ENCODE measurements at regions not wholly inside any gene's neighbourhood (a gene's known extent, or its start where the extent isn't known, plus 50 kb on each side); places are given as distances from the start of the nearest gene placed in this dataset.

GRCh38 chr12:31207799-31208465, 118.0 kb downstream of the SINHCAF start:
- Mint-ChIP-seq H3K4me3 (ENCODE audit: unreplicated experiment) (no peak overlapping the region), H3K27ac (ENCODE audit: unreplicated experiment) (no peak overlapping the region), H3K27me3 (ENCODE audit: unreplicated experiment) (no peaks in the 10 kb centered on the region), H3K9me3 (ENCODE audit: unreplicated experiment) (no peaks in the 10 kb centered on the region), H3K4me1 (ENCODE audit: low read depth, unreplicated experiment) (peaks cover 5% of the 10 kb centered on the region), H3K36me3 (ENCODE audit: unreplicated experiment) (no peaks in the 10 kb centered on the region)
- TF ChIP-seq CTCF (IDR thresholded peaks at IDR 0.05; ENCODE audit: partially characterized antibody, unreplicated experiment): no peak
- no peak for DNase-seq

DNA sequence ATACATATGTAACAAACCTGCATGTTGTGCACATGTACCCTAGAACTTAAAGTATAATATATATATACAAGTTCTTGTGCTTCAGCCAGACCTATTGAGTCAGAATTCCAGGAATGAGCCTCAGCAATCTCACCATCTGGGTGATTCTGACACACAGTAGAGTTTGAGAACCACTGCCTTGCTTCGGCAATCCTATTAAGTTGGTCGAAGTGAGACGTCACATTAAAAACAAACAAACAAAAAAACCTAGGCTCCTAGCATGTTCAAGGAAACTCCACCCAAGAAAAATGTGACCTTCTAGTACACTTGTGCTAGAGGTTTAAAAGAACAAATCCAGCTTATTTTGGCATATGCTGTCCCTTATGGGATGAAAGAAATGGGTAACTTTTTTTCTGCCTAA, 115.8 kb downstream of the SINHCAF start:
- Mint-ChIP-seq H3K4me1 (ENCODE audit: low read depth, unreplicated experiment) (peaks cover 1% of the 10 kb centered on the region), H3K4me3 (ENCODE audit: unreplicated experiment) (no peak overlapping the region), H3K36me3 (ENCODE audit: unreplicated experiment) (no peaks in the 10 kb centered on the region), H3K9me3 (ENCODE audit: unreplicated experiment) (no peaks in the 10 kb centered on the region), H3K27me3 (ENCODE audit: unreplicated experiment) (peaks cover 2% of the 10 kb centered on the region), H3K27ac (ENCODE audit: unreplicated experiment) (no peak overlapping the region)
- TF ChIP-seq CTCF (IDR thresholded peaks at IDR 0.05; ENCODE audit: partially characterized antibody, unreplicated experiment): no peak
- no peak for DNase-seq

- Mint-ChIP-seq H3K36me3 (ENCODE audit: unreplicated experiment) (no peaks in the 10 kb centered on the region), H3K4me1 (ENCODE audit: low read depth, unreplicated experiment) (no peaks in the 10 kb centered on the region), H3K27me3 (ENCODE audit: unreplicated experiment) (peaks cover 2% of the 10 kb centered on the region), H3K4me3 (ENCODE audit: unreplicated experiment) (no peak overlapping the region), H3K27ac (ENCODE audit: unreplicated experiment) (no peak overlapping the region), H3K9me3 (ENCODE audit: unreplicated experiment) (no peaks in the 10 kb centered on the region)
- no peak for TF ChIP-seq CTCF (IDR thresholded peaks at IDR 0.05; ENCODE audit: partially characterized antibody, unreplicated experiment)
- no peak for DNase-seq
These were observed 115.4 kb downstream of the SINHCAF start for GRCh38 chr12:31210541-31210940.

DNA sequence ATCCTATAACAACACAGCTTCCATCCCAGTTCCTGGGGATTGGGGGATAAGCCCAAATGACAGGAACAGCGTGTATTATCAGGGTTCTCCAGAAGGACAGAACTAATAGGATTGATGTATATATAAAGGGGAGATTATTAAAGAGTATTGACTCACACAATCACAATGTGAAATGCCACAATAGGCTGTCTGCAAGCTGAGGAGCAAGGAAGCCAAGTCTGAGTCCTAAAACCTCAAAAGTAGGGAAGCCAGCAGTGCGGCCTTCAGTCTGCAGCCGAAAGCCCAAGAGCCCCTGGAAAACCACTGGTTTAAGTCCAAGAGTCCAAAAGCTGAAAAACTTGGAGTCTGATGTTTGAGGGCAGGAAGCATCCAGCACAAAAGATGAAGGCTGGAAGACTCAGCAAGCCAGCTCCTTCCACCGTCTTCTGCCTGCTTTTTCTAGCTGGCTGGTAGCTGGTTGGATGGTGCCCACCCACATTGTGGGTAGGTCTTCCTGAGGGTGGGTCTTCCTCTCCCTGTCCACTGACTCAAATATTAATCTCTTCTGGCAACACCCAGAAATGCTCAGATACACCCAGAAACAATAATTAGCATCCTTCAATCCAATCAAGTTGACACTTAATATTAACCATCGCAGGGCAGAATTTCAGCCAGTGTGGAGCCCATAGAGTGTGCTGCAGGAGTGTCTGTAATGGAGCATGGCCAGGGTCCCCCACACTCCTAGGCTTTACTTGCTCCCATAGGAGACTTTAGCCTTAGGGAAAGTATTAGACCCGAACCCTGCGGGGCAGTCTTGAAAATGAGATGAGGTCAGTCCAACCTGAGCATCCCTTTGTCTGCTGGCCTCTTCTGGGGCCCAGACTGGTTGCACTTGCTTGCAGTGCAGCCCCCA, 111.1 kb downstream of the SINHCAF start:
- Mint-ChIP-seq H3K36me3 (ENCODE audit: unreplicated experiment) (peaks cover 5% of the 10 kb centered on the region), H3K4me1 (ENCODE audit: low read depth, unreplicated experiment) (no peaks in the 10 kb centered on the region), H3K4me3 (ENCODE audit: unreplicated experiment) (no peak overlapping the region), H3K27ac (ENCODE audit: unreplicated experiment) (no peak overlapping the region), H3K9me3 (ENCODE audit: unreplicated experiment) (peaks cover 7% of the 10 kb centered on the region), H3K27me3 (ENCODE audit: unreplicated experiment) (peaks cover 8% of the 10 kb centered on the region)
- no peak for DNase-seq
- TF ChIP-seq CTCF (IDR thresholded peaks at IDR 0.05; ENCODE audit: partially characterized antibody, unreplicated experiment): no peak

Data from glutamatergic neuron (in vitro differentiated cells).